ENCODE measurements at regions not wholly inside any gene's neighbourhood (a gene's known extent, or its start where the extent isn't known, plus 50 kb on each side); places are given as distances from the start of the nearest gene placed in this dataset.

DNA sequence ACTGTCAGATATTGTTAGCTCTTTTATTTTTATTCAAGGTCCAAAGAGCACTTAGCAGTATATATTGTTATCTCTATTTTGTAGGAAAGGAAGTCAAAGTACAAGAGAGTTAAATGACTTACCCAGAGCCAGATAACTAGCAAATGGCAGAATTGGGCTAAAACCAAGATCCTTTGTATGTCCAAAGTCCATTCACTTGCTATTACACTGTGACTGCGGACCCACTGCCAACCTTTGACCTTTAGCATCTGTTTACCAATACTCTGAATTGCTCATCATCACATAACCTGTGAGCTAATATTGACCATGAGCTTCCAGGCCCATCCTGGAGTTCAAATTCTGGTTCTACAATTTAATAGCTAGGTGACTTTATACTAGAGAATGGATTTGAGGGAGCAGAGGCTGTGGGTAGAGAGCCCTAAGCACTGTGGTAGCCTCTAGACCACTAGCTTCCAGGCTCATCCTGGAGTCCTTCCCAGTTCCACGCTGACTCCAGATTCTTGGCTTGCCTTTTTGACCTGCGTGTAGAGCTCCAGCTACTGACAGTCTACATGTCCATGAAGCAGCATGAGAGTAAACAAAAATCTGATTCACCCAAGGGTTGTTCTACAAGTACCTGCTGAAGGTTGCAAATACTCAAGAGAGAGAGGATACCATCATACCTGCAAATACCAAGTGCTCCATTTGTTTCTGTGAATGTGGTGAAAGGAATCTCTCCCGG lies 424.0 kb downstream of the SH3GL2 start:
- TF ChIP-seq CTCF (conservative IDR thresholded peaks at IDR 0.05; ENCODE audit: low read depth, low read length) (no peak), EZH2 (IDR thresholded peaks at IDR 0.05; ENCODE audit: low read length, unreplicated experiment) (no peak)
